K562 (cell line): ENCODE measurements at regions not wholly inside any gene's neighbourhood (a gene's known extent, or its start where the extent isn't known, plus 50 kb on each side); places are given as distances from the start of the nearest gene placed in this dataset.

ENCODE experiments used
- ATAC-seq: fragments of 200-7000 bp; cut with Tn5 transposase; 3 replicates; pipeline ENCODE4 v1.9.1; 2020; ENCODE audit warnings: moderate library complexity
- BruUV-seq: library from RNA; stranded (reverse); fragments of 400-500 nt; replicated peaks from 2 replicates; lab custom pipeline; 2021; lab: Mats Ljungman, UMichigan
- CTCF ChIA-PET: fragments of 300-600 bp; formaldehyde crosslinking; extraction: SDS; loops from one replicate; lab custom pipeline; 2021; ENCODE audit warnings: low intra/inter-chr PET ratio; lab: Yijun Ruan, JAX
- POLR2A ChIA-PET: fragments of 300-600, 350-650 bp; sonication (Branson Sonifier 250); formaldehyde crosslinking; extraction: SDS; loops from one replicate; lab custom pipeline; 2021; ENCODE audit warnings: antibody characterized with exemption, inconsistent platforms; lab: Yijun Ruan, JAX
- DNase-seq, 4 experiments: peaks; one replicate each; pipeline versions ENCODE4 v3.0.0 to v3.0.0-alpha.2; 2011 to 2018; ENCODE audit warnings: low spot score in 3 of 4, mixed read lengths in 3 of 4; ENCODE audit errors: extremely low read depth in 1 of 4
- FAIRE-seq: peaks from 2 replicates; lab custom pipeline; 2011; peaks lifted over from hg19 to GRCh38; lab: Jason Lieb, UNC
- H2AFZ ChIP-seq: 2 replicates; pipeline ENCODE4 v1.6.0; 2011; ENCODE audit warnings: low read depth, low read length, control low read depth, inconsistent platforms
- H3K27ac ChIP-seq: fragments of 200-600 bp; 3 replicates; pipeline ENCODE4 v1.8.0; 2011; ENCODE audit warnings: low read depth, mild to moderate bottlenecking, control low read depth, inconsistent platforms, low read length, moderate library complexity, mixed read lengths; ENCODE audit errors: extremely low read depth
- H3K27me3 ChIP-seq, 2 experiments: fragments of 300-600 bp in 1 of 2; 2 replicates in 1 of 2; 3 replicates in 1 of 2; pipeline versions ENCODE4 v1.6.0 to v1.8.0; 2011; ENCODE audit warnings: inconsistent platforms in 2 of 2, low read length in 2 of 2, mild to moderate bottlenecking in 1 of 2, mixed read lengths in 1 of 2, moderate library complexity in 1 of 2; ENCODE audit not compliant: control insufficient read depth in 2 of 2, insufficient read depth in 2 of 2
- H3K36me3 ChIP-seq: fragments of 300-600 bp; 3 replicates; pipeline ENCODE4 v1.8.0; 2011; ENCODE audit warnings: mild to moderate bottlenecking, low read length, inconsistent platforms; ENCODE audit not compliant: control insufficient read depth, insufficient read depth
- H3K4me1 ChIP-seq, 2 experiments: fragments of 200-600 bp in 1 of 2; replicated peaks in 1 of 2; 2 replicates in 1 of 2; 3 replicates in 1 of 2; pipeline versions ENCODE4 v1.5.1 to v1.8.0; 2011; ENCODE audit warnings: inconsistent platforms in 2 of 2, low read length in 2 of 2, mild to moderate bottlenecking in 1 of 2, mixed read lengths in 1 of 2, moderate library complexity in 1 of 2; ENCODE audit not compliant: control insufficient read depth in 2 of 2, insufficient read depth in 2 of 2
- H3K4me2 ChIP-seq: 2 replicates; pipeline ENCODE4 v1.6.1; 2011; ENCODE audit warnings: low read length, control low read depth, inconsistent platforms, mixed read lengths; ENCODE audit not compliant: insufficient read depth
- H3K4me3 ChIP-seq: fragments of 200-600 bp; sonication (generic), shearing (Covaris generic); 2 replicates; pipeline ENCODE4 v1.5.1; 2016; ENCODE audit warnings: control low read depth, inconsistent platforms
- H3K79me2 ChIP-seq: fragments of 200-600 bp; 3 replicates; pipeline ENCODE4 v1.8.0; 2011; ENCODE audit warnings: low read length, inconsistent platforms; ENCODE audit not compliant: control insufficient read depth, insufficient read depth
- H3K9ac ChIP-seq, 2 experiments: 2 replicates each; pipeline versions ENCODE4 v1.6.0 to v1.6.1; 2011; ENCODE audit warnings: low read depth in 2 of 2, low read length in 2 of 2, control low read depth in 1 of 2, inconsistent platforms in 1 of 2, mild to moderate bottlenecking in 1 of 2, mixed read lengths in 1 of 2; ENCODE audit not compliant: insufficient read depth in 1 of 2
- H3K9me1 ChIP-seq: one replicate; pipeline ENCODE4 v1.6.0; 2011; ENCODE audit warnings: inconsistent platforms, mild to moderate bottlenecking, low read length, moderate library complexity; ENCODE audit not compliant: control insufficient read depth, insufficient read depth
- H3K9me3 ChIP-seq: replicated peaks from 2 replicates; pipeline ENCODE4 v1.5.1; 2011; ENCODE audit warnings: low read depth, low read length, inconsistent platforms; ENCODE audit not compliant: control insufficient read depth, insufficient read depth
- H4K20me1 ChIP-seq: replicated peaks from 2 replicates; pipeline ENCODE4 v1.6.1; 2011; ENCODE audit warnings: low read length, inconsistent platforms, mixed read lengths; ENCODE audit not compliant: control insufficient read depth, insufficient read depth
- ARID2 ChIP-seq: fragments of 450-650 bp; IDR thresholded peaks from 2 replicates; pipeline ENCODE4 v1.6.1; 2017; ENCODE audit warnings: antibody characterized with exemption, mild to moderate bottlenecking
- CBX2 ChIP-seq: fragments of 200-600 bp; sonication (generic); IDR thresholded peaks from one replicate; pipeline ENCODE4 v1.6.1; 2012; ENCODE audit warnings: mild to moderate bottlenecking, low read length, inconsistent platforms; ENCODE audit not compliant: insufficient read depth, poor library complexity, severe bottlenecking
- DLX4 ChIP-seq: fragments of 250-450 bp; sonication (Bioruptor Pico); IDR thresholded peaks from 2 replicates; pipeline ENCODE4 v1.6.1; 2021; ENCODE audit warnings: mild to moderate bottlenecking
- FOXP4 ChIP-seq: sonication (generic); formaldehyde crosslinking; IDR thresholded peaks from 2 replicates; pipeline ENCODE4 v1.8.0; 2022; ENCODE audit warnings: mild to moderate bottlenecking, missing genetic modification reagents, borderline replicate concordance
- HDAC1 ChIP-seq, 2 experiments: fragments of 450-650 bp; IDR thresholded peaks; 2 replicates each; pipeline ENCODE4 v1.6.1; 2016 to 2017; ENCODE audit warnings: inconsistent platforms in 1 of 2, mild to moderate bottlenecking in 1 of 2, moderate library complexity in 1 of 2
- HDAC8 ChIP-seq: fragments of 450-650 bp; IDR thresholded peaks from 2 replicates; pipeline ENCODE4 v1.6.1; 2016; ENCODE audit warnings: mild to moderate bottlenecking, missing genetic modification characterization, moderate library complexity, missing compliant biosample characterization
- JUNB ChIP-seq: fragments of 450-650 bp; formaldehyde crosslinking; conservative IDR thresholded peaks from 2 replicates; pipeline ENCODE4 v1.4.0; 2020; ENCODE audit warnings: mild to moderate bottlenecking
- MTA2 ChIP-seq: fragments of 450-650 bp; IDR thresholded peaks from 2 replicates; pipeline ENCODE4 v1.6.1; 2016; ENCODE audit warnings: low read depth
- NFATC3 ChIP-seq: fragments of 450-650 bp; IDR thresholded peaks from 2 replicates; pipeline ENCODE4 v1.6.1; 2017; ENCODE audit warnings: mild to moderate bottlenecking
- ZNF41 ChIP-seq: fragments of 250-450 bp; sonication (Bioruptor Pico); conservative IDR thresholded peaks from 2 replicates; pipeline ENCODE4 v1.4.0; 2020; ENCODE audit warnings: mild to moderate bottlenecking
- ZZZ3 ChIP-seq: fragments of 450-650 bp; IDR thresholded peaks from 2 replicates; pipeline ENCODE4 v1.6.1; 2016; ENCODE audit warnings: antibody characterized with exemption, mild to moderate bottlenecking, moderate library complexity
- WGBS: fragments of 100-300 bp; shearing (Covaris generic); methylation state at CpG from one replicate; pipeline ENCODE4 v1.1.6; 2016; ENCODE audit warnings: low coverage, mixed read lengths; ENCODE audit not compliant: insufficient coverage; ENCODE audit errors: missing lambda C conversion rate; 5-methylcytosine and 5-hydroxymethylcytosine counted together
- in situ Hi-C: fragments of 300-500 bp; cut with MboI; formaldehyde crosslinking; loops from 4 replicates; pipeline ENCODE4 v1.15.0; 2018; ENCODE audit warnings: inconsistent platforms, mixed read lengths
- intact Hi-C: fragments of 100-400 bp; cut with micrococcal nuclease; formaldehyde crosslinking; loops from 2 replicates; pipeline ENCODE4 v1.14.2; 2022
- TF ChIP-seq, protein P1 (sequence below): fragments of 250-450 bp; sonication (Bioruptor Pico); IDR thresholded peaks from 2 replicates; pipeline ENCODE4 v1.4.0; 2020; ENCODE audit warnings: mild to moderate bottlenecking, moderate library complexity, borderline replicate concordance
- TF ChIP-seq, protein P2 (sequence below): sonication (generic); formaldehyde crosslinking; IDR thresholded peaks from 2 replicates; pipeline ENCODE4 v1.5.0; 2020; ENCODE audit warnings: missing genetic modification reagents

DNA sequence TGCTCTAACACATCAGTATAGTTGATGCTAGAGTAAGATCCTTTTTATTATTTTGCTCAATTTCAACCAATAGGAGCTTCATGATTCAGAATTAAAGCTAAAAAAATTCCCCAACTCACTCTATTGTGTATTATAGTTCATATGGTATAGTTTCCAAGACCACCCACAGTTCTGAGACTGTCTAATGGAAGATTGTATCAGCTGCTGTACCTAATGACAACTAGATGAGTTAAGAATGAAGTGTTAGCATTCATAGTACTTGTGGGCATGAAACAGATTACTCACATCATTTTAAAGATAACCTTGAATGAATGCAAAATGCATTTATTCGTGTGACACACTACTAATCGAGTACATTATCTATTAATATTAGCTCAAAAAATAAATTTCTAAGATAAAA, 289.9 kb upstream of the ATP11B start (continued):
- TF ChIP-seq CBX2: no peak

DNA sequence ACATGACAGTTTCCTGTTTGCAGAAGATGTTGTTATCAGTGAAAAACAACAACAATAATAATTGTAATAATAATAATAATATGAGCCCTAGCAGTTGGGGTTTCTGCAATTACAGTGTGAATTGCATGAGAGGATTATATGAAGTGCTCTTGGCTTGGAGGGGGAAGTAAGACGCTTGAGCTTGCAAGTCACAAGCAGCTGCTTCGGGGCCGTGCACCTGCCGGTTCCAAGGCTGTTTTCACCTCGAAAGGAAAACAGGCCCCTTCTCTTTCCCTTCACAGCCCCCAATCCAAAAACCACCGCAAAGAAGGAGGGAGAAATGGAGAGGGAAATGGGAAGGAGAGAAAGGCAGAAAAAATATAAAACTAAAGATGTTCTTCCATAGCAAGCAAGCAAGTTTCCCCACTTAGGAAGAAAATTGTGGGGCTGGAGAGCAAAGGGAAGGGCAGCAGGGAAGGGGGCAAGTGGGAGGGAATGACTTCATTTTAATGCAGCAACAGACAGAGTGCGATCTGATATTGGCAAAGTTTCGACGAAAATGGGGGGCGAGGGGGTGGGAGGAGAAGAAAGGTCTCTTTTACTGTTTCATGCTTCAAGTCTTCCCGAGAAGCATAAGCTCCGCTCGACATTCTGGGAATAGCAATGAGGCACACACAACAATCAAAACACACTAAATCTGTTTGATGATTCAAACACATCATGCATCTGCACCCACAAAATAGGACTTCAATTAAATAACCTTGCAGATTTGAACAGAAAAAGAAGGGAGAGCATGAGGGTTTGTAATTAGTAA, 284.2 kb upstream of the ATP11B start:
- TF ChIP-seq ARID2 (no peak), ZZZ3 (no peak), DLX4 (CRISPR knock-in tag) (no peak), NFATC3 (no peak), HDAC8 (tag) (no peak), ZNF41 (CRISPR knock-in tag) (no peak), MTA2 (no peak), HDAC1 (IDR thresholded peaks at IDR 0.05) (no peak), FOXP4 (CRISPR knock-in tag) (no peak), JUNB (no peak)
- TF ChIP-seq, protein P1, sequence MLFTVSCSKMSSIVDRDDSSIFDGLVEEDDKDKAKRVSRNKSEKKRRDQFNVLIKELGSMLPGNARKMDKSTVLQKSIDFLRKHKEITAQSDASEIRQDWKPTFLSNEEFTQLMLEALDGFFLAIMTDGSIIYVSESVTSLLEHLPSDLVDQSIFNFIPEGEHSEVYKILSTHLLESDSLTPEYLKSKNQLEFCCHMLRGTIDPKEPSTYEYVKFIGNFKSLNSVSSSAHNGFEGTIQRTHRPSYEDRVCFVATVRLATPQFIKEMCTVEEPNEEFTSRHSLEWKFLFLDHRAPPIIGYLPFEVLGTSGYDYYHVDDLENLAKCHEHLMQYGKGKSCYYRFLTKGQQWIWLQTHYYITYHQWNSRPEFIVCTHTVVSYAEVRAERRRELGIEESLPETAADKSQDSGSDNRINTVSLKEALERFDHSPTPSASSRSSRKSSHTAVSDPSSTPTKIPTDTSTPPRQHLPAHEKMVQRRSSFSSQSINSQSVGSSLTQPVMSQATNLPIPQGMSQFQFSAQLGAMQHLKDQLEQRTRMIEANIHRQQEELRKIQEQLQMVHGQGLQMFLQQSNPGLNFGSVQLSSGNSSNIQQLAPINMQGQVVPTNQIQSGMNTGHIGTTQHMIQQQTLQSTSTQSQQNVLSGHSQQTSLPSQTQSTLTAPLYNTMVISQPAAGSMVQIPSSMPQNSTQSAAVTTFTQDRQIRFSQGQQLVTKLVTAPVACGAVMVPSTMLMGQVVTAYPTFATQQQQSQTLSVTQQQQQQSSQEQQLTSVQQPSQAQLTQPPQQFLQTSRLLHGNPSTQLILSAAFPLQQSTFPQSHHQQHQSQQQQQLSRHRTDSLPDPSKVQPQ (CRISPR knock-in tag): no peak
- TF ChIP-seq, protein P2, sequence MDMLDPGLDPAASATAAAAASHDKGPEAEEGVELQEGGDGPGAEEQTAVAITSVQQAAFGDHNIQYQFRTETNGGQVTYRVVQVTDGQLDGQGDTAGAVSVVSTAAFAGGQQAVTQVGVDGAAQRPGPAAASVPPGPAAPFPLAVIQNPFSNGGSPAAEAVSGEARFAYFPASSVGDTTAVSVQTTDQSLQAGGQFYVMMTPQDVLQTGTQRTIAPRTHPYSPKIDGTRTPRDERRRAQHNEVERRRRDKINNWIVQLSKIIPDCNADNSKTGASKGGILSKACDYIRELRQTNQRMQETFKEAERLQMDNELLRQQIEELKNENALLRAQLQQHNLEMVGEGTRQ (CRISPR knock-in tag): no peak
- ChIA-PET POLR2A (interaction anchor here (0.8 to 1.4 kb wide), 2 partner anchors 145 to 207 kb away, joined by 3 read pairs; no protein-coding TSS in a partner anchor), CTCF (no interaction called here)
- H3K9ac ChIP-seq: no peak overlapping the region
- H3K36me3 ChIP-seq: no peaks in the 10 kb centered on the region
- peaks cover 0 to 14% of the 10 kb centered on the region in 2 experiments; a peak in 3 of 5 replicates for H3K27me3 ChIP-seq
- H2AFZ ChIP-seq: no peak overlapping the region
- ATAC-seq (no peak), DNase-seq (no peak), FAIRE-seq (no peak)
- H3K9me3 ChIP-seq: no peaks in the 10 kb centered on the region
- no peaks in the 10 kb centered on the region for H3K9me1 ChIP-seq
- H3K4me2 ChIP-seq: no peak overlapping the region
- H3K27ac ChIP-seq: no peak overlapping the region
- no peak overlapping the region for H3K4me3 ChIP-seq
- no peaks in the 10 kb centered on the region for H3K4me1 ChIP-seq
- WGBS: 1% methylated on average over 12 of the region's 13 CpGs
- BruUV-seq: no TSS peak
- intact Hi-C loops: loop anchor here (5.0 kb wide), 1 partner anchor 108 kb away; no protein-coding TSS in a partner anchor
- H4K20me1 ChIP-seq: no peaks in the 10 kb centered on the region
- H3K79me2 ChIP-seq: no peaks in the 10 kb centered on the region
- in situ Hi-C loops: no loop called here
